ENCODE measurements at regions not wholly inside any gene's neighbourhood (a gene's known extent, or its start where the extent isn't known, plus 50 kb on each side); places are given as distances from the start of the nearest gene placed in this dataset.

- no peak for DNase-seq
Observed at GRCh38 chr10:3906511-3907111, 121.6 kb upstream of the KLF6 start.

DNA sequence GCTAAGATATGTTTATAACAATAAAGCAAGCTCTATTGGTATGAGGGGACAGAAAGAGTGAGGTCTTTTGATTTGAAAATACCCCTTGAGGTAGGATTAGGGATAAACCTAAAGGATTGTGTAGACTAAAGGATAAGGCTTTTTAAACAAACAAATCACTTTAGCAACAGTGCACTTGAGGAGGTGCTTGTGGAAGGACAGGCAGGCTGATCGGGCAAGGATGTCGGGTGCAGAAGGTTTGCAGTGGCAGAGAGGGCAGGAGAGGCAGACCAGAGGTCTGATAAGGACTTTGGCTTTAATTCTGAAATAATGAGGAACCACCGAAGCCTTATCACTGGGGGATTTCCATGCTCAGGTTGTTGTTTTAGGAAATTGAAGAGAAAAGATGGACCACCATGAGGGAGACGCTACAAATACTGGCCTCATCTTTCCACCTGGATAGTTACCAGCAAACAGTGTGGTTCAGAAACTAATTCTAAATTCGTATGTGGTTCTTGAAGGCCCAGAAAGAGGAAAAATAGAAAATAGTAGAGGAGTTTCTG lies 119.5 kb upstream of the KLF6 start:
- no peak for DNase-seq

GRCh38 chr10:3902809-3903410 lies 117.9 kb upstream of the KLF6 start:
- no peak for DNase-seq

DNA sequence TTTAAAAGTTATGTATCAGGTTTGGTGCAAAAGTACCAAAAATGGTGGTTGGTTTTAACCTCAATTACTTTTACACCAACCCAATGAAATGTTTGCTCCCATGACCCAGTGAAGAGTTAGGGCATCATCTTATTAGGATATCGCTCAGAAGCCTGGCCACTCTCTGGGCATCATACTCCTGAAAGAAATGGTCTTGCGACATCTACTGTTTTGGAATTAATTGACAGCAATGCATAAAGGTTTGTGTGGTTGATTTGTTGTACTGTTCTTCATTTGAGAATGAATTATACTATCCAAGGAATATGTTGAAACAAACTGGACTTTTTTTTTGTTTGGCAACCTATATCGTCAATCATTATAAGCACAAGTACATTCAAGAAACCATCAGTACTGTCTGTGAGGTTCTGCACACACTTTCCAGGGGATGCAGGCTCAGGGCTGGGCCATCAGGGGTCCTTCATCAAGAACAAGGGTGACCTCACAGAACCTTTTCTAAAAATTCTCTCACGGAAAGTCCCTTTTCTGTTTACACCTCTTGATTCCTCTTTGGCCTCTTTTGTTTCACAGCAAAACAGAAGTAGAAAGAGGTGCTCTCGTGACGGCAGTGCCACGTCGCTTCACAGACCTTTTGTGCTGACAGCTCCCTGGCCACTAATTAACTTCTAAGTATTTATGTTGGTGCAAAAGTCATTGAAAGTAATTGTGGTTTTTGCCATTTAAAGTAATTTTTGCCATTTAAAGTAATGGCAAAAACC lies 117.2 kb upstream of the KLF6 start:
- no peak for DNase-seq

GRCh38 chr10:3901370-3901769 lies 116.4 kb upstream of the KLF6 start:
- DNase-seq: no peak

DNA sequence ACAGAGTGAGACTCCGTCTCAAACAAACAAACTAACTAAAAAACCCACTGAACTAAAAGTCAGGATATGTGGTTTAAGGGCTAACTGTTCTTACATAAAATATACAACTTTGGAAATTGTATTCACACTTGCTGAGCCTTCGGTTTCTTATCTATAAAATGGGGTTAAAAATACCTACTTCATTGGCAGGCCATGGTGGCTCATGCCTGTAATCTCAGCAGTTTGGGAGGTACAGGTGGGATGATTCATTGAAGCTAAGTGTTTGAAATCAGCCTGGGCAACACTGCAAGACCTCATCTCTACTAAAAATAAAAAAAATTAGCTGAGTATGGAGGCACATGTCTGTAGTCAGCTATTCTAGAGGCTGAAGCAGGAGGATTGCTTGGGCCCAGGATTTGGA lies 115.4 kb upstream of the KLF6 start:
- DNase-seq: no peak

DNA sequence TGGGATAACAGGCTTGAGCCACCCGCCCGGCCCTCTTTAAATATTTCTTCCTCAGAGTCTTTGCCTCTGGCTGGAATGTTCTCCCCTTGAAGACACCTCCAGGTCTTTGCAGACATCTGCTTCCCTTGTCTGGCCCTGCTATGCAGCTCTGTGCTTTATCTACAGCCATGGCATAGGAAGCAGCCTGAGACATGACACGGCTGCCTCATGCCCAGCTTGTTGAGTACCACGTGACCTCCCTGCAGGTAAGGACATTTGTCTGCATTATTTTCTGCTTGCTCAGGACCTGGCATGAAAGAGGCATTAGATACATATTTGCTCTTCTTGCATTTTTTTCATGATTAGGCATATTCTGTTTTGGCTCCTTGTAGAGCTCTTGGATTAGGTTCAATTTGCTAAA lies 113.8 kb upstream of the KLF6 start:
- no peak for DNase-seq

GRCh38 chr10:3897156-3897555 lies 112.1 kb upstream of the KLF6 start:
- no peak for DNase-seq

- DNase-seq: no peak
Observed at GRCh38 chr10:3896161-3896560, 111.2 kb upstream of the KLF6 start.

- no peak for DNase-seq
Observed at GRCh38 chr10:3895045-3895631, 110.1 kb upstream of the KLF6 start.

GRCh38 chr10:3893901-3894563 lies 109.0 kb upstream of the KLF6 start:
- DNase-seq: no peak

DNA sequence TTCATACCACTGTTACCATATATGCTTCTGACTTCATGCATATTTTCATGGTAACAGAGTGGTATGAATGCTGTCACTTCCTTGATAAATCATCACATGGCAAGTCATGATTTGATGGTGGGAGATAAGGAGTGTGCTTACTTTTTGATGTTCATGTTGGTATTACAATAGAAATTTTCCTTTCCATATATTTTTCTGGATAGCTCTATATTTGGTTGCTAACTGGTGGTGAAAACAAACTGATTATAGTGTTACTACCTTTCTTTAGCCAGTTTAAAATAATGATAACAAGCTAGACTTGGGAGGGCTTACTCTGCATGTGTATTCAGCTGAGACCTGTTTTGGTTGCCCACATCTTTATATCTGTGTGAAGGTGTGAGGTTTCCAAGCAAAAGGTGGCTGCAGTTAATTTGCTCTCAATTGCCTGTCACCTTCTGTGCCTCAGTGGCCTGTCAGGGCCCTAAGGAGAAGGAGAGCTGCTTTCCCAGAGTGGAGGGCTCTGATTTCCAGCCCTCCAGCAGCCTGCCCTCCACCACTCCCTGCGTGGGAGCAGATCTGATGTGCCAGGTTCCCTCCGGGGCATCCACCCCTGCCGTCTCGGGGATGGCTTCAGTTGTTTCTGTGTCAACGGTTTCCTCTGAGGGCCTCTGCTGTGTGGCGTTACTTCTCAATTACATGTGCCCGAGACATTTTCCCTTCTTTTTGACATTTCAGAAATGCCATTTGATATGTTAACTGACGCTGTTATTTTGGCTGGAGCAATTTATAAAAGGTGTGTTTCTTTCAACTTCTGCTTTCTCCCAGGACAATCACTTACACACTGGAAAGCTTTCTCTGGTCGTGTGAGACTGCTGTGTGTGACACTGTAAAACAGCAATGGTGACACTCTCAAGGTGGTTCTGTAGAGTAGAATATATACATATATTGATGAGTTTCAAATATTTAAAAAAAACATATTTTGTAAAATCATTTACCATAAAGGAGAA lies 107.7 kb upstream of the KLF6 start:
- no peak for DNase-seq

DNA sequence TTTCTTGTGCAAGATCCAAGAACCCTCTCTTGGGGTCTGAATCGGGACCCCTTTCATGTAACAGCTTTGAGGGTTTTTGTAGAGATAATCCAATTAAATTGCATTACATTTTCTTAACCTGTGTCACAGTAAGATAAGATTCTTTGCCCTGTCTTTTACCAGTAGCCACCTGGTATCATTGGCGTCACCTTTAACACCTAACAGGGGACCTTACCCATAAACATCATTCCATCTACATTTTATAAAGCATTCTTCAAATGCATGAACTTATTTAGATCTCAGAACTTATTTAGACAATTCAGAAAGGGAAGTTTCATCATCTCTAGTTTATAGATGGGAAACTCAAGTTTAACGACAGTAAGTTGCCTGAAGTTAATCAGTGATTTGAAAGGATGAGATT lies 106.4 kb upstream of the KLF6 start:
- DNase-seq: no peak

- no peak for DNase-seq
Observed at GRCh38 chr10:3890602-3891352, 105.8 kb upstream of the KLF6 start.

DNA sequence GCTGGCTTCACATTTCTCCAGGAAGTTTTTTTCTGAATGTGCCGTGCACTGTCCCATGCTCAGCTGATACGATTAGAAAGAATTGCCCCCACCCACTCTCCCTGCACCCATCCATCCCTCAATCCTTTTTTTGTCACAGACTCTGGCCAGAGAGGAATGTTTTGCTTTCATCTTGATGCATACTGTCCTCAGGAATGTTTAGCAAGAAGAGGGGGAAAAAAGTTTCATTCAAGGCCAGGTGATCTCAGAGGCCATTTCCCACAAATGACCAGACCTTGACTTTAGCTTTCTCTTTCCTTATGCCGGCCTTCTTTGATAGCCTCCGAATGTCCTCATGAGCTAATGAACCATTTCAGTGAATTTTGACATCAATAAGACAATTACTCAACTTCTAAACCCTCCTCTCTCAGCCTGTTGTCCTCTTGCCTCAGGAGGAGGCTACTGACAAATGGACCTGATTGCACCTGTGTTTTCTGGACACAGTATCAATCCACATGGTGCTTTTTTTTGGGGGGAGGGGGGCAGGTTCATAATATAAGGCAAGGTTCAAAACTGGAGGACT lies 105.0 kb upstream of the KLF6 start:
- DNase-seq: no peak

DNA sequence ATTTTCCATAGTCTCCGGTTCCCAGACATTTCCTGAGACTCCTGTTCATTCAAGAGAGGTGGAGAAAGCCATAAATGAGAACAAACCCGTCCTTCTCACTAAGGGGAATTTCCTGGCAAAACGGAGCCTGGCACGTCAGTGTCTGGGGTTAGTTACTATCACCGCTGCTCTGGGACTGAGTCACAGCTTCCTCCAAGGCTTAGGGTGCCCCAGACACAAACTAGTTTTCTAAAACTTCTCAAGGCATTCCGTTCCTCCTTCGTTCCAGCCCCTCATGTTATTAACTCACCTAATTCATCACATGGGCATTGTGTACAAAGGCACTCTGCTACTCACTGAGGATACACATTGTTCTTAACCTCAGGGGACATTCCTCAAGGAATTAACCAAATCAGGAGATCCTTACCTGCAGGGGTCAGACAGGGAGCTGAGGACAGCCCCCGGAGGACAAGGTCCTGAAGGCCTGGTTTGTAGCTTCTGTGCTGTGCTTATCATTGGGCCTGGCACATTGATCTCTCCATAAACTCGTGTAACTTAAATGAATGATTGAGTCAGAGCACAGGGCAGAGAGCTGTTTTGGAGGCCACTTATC lies 103.0 kb upstream of the KLF6 start:
- DNase-seq: no peak

- no peak for DNase-seq
Observed at GRCh38 chr10:3887404-3887803, 102.4 kb upstream of the KLF6 start.

DNA sequence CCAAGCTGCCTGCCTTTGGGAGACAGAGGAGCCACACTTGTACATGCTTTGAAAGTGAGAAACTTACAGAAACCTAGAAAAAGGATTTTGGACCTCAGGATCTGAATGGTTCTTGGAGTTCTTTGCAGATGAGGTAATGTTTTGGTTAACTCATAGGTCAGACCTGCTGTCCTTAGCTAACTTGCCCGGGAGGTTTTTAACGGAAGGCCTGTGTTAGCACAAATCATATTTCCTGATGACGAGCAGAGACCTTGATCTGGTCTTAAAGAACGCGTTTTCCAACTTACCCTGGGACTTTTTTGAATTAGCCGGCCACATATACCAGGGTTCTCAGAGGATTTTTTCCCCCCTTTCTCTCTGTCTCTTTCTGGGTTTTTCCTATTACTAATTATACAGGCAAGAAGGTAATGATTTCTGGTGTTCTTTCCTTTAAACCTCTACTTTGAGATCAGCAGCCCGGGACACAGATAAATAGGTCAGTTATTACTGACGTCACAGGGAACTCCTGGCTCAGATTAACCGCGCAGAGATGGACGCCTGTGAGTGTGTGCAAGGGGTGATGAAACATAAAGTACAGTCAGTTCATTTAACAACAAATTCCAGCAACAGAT lies 101.7 kb upstream of the KLF6 start:
- no peak for DNase-seq

DNA sequence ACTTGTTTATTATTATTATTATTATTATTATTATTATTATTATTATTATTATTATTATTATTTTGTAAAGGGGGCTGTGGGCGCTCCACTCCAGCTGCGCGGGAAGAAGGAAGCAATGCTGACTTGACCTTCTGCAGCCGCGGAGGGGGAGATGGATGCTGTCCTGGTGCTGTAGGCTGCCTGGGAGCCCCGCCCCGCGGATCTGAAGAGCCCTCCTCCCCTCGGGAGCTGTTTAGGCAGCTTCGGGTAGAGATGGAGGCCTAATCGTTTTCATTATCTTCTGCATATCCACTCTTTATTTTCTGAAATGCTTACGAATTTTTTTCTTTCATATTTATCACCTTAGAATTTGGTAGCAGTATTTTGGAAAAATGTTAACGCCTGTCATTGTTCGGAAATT lies 101.2 kb upstream of the KLF6 start:
- DNase-seq: no peak

DNA sequence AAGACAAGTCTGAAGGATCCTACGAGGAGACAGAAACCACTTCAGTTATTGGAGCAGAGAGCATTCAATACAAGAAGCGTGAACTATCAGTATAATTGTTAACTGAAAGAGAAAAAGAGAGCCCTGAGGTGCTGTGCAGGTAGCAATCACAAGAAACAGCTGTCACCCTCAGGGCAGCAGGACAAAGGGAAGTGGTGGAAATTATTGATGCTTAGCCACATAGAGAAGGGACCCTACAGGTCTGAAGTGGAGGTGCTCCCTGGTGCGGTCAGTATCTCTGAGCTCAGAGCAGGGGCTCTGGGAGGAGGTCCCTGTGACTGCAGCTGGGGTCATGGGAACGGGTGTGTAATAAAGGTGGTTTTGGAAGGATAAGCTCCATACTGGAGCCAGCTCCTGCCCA lies 97.8 kb upstream of the KLF6 start:
- DNase-seq: no peak
